Memory B cell (primary cell): ENCODE measurements at regions not wholly inside any gene's neighbourhood (a gene's known extent, or its start where the extent isn't known, plus 50 kb on each side); places are given as distances from the start of the nearest gene placed in this dataset.
"Not testable (repeated sequence)": the region's sequence is repeated elsewhere in the genome, so short reads cannot be mapped to it uniquely, and the experiment has no call there.

Experiments
- ATAC-seq: fragments of 150-1000 bp; cut with Tn5 transposase; 2 replicates; pipeline ENCODE4 v1.10.0; 2021; ENCODE audit warnings: low read depth, mild to moderate bottlenecking, moderate library complexity
- DNase-seq, 2 donors: peaks; one replicate each; pipeline ENCODE4 v3.0.0; 2022; ENCODE audit warnings: low spot score in 2 of 2
- H3K27ac Mint-ChIP-seq: one replicate; pipeline ENCODE4 v1.8.0; 2022; ENCODE audit warnings: mild to moderate bottlenecking, moderate library complexity, mixed read lengths
- H3K27me3 Mint-ChIP-seq: one replicate; pipeline ENCODE4 v1.8.0; 2022; ENCODE audit warnings: mixed read lengths
- H3K36me3 Mint-ChIP-seq: one replicate; pipeline ENCODE4 v1.8.0; 2022; ENCODE audit warnings: mild to moderate bottlenecking, mixed read lengths
- H3K4me1 Mint-ChIP-seq: one replicate; pipeline ENCODE4 v1.8.0; 2022; ENCODE audit warnings: mixed read lengths
- H3K4me3 Mint-ChIP-seq: one replicate; pipeline ENCODE4 v1.8.0; 2022; ENCODE audit warnings: mild to moderate bottlenecking, moderate library complexity, mixed read lengths
- H3K9me3 Mint-ChIP-seq: one replicate; pipeline ENCODE4 v1.8.0; 2022; ENCODE audit warnings: mixed read lengths

DNA sequence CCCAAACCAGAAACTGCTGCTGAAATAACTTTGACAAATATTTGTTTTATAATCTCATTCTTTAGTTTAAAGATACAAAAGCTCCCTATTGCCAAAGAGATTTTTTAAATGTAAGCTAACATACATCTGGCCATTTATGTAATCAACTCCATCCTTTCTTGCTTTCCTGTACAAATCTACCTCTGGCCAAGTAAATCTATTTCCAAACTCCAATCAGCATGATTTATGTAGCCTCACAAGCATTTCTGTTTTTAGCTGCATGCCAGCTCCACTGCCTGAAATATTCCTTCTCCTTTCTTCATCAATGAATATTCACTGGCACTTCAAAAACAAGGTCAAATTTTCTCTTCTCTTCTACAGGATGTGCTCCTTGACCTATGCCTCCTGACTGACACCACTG is 80.0 kb downstream of the SHOX2 start:
- ATAC-seq (no peak), DNase-seq (no peak)
- no peak overlapping the region for H3K27ac Mint-ChIP-seq
- no peak overlapping the region for H3K4me3 Mint-ChIP-seq
- H3K27me3 Mint-ChIP-seq: no peaks in the 10 kb centered on the region
- H3K9me3 Mint-ChIP-seq: peaks cover 10% of the 10 kb centered on the region
- H3K36me3 Mint-ChIP-seq: no peaks in the 10 kb centered on the region
- no peaks in the 10 kb centered on the region for H3K4me1 Mint-ChIP-seq

GRCh38 chr3:158019897-158020296 is 86.3 kb downstream of the SHOX2 start:
- H3K27ac Mint-ChIP-seq, H3K4me3 Mint-ChIP-seq, ATAC-seq: not testable (repeated sequence)

DNA sequence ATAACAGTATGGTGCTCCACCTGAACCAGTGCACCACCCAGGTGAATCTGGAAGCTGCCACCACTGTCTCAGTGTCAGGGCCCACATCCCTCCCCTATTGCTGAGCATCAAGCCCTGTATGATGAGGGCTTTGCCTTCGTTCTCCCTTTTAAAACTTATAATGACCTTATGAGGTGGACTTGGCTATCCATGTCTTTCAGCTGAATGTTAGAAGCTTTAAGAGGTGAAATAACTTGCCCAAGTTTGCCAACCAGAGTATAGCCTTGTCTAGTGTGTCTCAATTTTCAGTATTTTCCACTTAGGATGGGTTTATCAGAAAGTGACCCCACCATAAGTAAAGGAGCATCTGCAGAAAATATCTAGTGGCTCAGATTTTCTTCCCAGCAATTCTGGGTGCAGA is 87.8 kb downstream of the SHOX2 start:
- Mint-ChIP-seq H3K27me3 (peaks cover 2% of the 10 kb centered on the region), H3K36me3 (peaks cover 1% of the 10 kb centered on the region), H3K4me3 (no peak overlapping the region), H3K4me1 (no peaks in the 10 kb centered on the region), H3K27ac (no peak overlapping the region), H3K9me3 (peaks cover 2% of the 10 kb centered on the region)
- ATAC-seq (no peak), DNase-seq (no peak)

More at GRCh38 chr3:158019897-158020296, 86.3 kb downstream of the SHOX2 start:
- not testable (repeated sequence) for H3K36me3 Mint-ChIP-seq, DNase-seq, H3K9me3 Mint-ChIP-seq, H3K27me3 Mint-ChIP-seq, H3K4me1 Mint-ChIP-seq

DNA sequence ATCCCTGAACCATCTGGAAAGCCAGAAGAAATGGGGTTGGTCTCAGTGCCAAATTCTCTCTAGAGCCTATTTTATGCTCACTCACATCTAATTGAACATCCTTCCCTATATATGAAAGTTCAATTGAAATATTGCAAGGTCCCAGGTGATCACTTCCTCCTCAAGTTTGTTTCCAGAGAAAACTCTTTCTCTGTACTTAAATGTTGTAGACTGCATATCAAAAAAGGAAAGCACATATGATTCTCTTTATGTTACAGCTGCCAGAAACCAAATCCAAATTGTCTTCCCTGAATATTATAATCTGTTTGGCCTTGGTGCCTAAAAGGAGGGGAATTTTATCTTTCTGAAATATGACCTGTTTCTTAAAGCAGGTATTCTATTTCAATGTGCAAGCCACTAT is 93.3 kb downstream of the SHOX2 start:
- Mint-ChIP-seq H3K27ac (no peak overlapping the region), H3K27me3 (no peaks in the 10 kb centered on the region), H3K9me3 (peaks cover 19% of the 10 kb centered on the region), H3K4me3 (no peak overlapping the region), H3K36me3 (no peaks in the 10 kb centered on the region), H3K4me1 (no peaks in the 10 kb centered on the region)
- ATAC-seq (no peak), DNase-seq (no peak)

DNA sequence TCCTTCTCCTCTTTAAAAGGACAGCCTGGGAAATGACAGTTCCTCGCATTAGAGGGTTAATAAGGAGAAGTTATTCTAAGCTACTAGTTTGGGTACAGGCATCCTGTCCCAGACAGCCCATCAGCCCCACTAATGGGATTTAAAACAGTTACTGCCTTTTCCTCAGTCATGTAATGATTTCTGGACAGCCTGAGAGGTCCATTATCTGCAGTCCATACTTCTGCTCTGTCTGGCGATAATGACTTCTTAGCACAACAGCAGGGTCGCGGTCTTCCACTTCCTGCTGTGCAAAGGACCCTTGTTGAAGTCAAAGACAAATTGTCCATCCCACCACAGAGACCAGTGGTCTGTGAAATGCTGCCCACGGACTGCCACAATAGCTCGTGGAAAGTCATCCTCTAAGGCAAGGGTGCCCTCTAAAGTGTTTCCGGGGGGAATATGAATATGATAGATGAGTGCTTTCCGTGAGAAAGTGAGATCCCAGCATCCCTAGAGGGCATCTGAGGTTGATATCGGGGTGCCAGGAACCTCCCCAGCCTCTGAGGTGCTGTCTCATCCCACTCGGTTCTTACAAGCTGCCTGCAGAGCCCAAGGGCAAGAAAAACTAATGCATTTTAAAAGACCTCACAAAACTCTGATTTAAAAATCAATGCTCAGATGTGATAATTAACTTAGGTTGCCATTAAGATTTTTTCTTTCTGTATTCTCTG is 100.7 kb downstream of the SHOX2 start:
- H3K36me3 Mint-ChIP-seq: no peaks in the 10 kb centered on the region
- H3K9me3 Mint-ChIP-seq: peaks cover 10% of the 10 kb centered on the region
- no peak for ATAC-seq
- no peaks in the 10 kb centered on the region for H3K27me3 Mint-ChIP-seq
- no peak for DNase-seq
- H3K27ac Mint-ChIP-seq: no peak overlapping the region
- no peak overlapping the region for H3K4me3 Mint-ChIP-seq
- H3K4me1 Mint-ChIP-seq: no peaks in the 10 kb centered on the region

DNA sequence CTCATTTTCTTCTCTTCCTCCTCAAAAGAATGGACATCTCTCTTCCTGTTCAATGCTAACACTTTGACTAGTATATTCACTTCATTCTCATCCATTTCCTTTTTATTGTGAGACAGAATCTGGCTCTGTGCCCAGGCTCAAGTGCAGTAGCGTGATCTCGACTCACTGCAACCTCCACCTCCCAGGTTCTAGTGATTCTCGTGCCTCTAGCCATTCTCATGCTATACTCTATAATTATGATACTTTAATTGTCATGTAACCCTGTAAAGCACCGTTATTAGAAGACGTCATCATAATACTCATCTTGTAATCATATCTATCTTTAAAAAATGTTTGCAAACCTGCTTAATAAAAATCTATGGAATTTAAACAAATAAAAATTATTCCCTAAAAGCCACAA is 107.0 kb downstream of the SHOX2 start:
- Mint-ChIP-seq H3K27me3 (no peaks in the 10 kb centered on the region), H3K4me3 (no peak overlapping the region), H3K27ac (no peak overlapping the region), H3K9me3 (peaks cover 9% of the 10 kb centered on the region), H3K4me1 (no peaks in the 10 kb centered on the region), H3K36me3 (no peaks in the 10 kb centered on the region)
- DNase-seq (no peak), ATAC-seq (no peak)

GRCh38 chr3:157982359-157982758 is 123.9 kb downstream of the SHOX2 start:
- Mint-ChIP-seq H3K4me3 (no peak overlapping the region), H3K27me3 (no peaks in the 10 kb centered on the region), H3K27ac (no peak overlapping the region), H3K36me3 (no peaks in the 10 kb centered on the region), H3K4me1 (no peaks in the 10 kb centered on the region), H3K9me3 (no peaks in the 10 kb centered on the region)
- ATAC-seq: no peak
- DNase-seq: no peak

- ATAC-seq (no peak), DNase-seq (no peak)
- Mint-ChIP-seq H3K9me3 (peaks cover 2% of the 10 kb centered on the region), H3K27me3 (no peaks in the 10 kb centered on the region), H3K27ac (no peak overlapping the region), H3K4me1 (no peaks in the 10 kb centered on the region), H3K36me3 (no peaks in the 10 kb centered on the region), H3K4me3 (no peak overlapping the region)
These were observed 124.4 kb downstream of the SHOX2 start for GRCh38 chr3:157981819-157982218.

DNA sequence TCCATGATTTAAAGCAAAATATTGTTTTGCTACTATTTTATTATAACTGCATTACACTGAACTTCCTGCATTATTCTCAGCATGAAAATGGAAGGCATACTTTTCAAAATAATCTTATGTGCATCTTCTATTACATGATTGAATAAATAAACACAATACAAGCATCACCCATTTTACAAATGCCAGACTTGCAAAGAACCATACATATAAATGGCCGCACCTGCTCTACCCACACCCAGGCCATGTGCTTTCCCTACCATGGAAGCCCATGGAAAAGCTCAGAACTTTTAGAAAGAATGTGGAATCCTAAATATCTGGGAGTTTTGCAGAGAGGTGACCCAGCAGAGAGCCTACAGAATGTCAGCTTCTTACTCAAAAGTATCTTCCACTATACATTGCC is 127.2 kb downstream of the SHOX2 start:
- no peak for DNase-seq
- H3K27ac Mint-ChIP-seq: no peak overlapping the region
- H3K4me1 Mint-ChIP-seq: no peaks in the 10 kb centered on the region
- H3K9me3 Mint-ChIP-seq: peaks cover 2% of the 10 kb centered on the region
- H3K27me3 Mint-ChIP-seq: no peaks in the 10 kb centered on the region
- H3K4me3 Mint-ChIP-seq: no peak overlapping the region
- ATAC-seq: no peak
- H3K36me3 Mint-ChIP-seq: no peaks in the 10 kb centered on the region

- Mint-ChIP-seq H3K27ac (no peak overlapping the region), H3K4me3 (no peak overlapping the region), H3K27me3 (peaks cover 3% of the 10 kb centered on the region), H3K4me1 (no peaks in the 10 kb centered on the region), H3K9me3 (peaks cover under 1% of the 10 kb centered on the region), H3K36me3 (no peaks in the 10 kb centered on the region)
- ATAC-seq (no peak), DNase-seq (no peak)
These were observed 144.6 kb downstream of the SHOX2 start for GRCh38 chr3:157961665-157962064.

GRCh38 chr3:157958457-157958856 is 147.8 kb downstream of the SHOX2 start:
- DNase-seq (no peak), ATAC-seq (no peak)
- Mint-ChIP-seq H3K4me1 (no peaks in the 10 kb centered on the region), H3K36me3 (no peaks in the 10 kb centered on the region), H3K4me3 (no peak overlapping the region), H3K27me3 (peaks cover 6% of the 10 kb centered on the region), H3K27ac (no peak overlapping the region), H3K9me3 (peaks cover 3% of the 10 kb centered on the region)

DNA sequence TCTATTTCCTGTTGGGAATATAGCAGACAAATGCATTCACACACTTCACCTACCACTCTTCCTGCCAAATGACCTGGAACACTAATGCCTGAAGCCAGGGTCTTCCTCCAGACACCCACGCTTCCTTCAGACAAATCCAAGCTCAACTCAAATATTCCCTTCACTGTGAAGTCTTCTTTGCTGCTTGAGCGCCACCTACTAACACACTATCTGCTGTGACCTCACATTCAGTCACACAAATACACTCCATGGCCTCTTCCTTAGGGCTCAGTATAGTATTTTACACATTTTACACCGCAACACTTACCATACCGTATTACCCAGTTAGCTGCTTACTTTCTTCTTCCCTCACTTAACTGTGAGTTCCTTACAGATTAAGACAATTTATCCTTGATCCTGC is 149.4 kb downstream of the SHOX2 start:
- Mint-ChIP-seq H3K4me1 (no peaks in the 10 kb centered on the region), H3K4me3 (no peak overlapping the region), H3K27me3 (peaks cover 6% of the 10 kb centered on the region), H3K27ac (no peak overlapping the region), H3K9me3 (peaks cover 3% of the 10 kb centered on the region), H3K36me3 (no peaks in the 10 kb centered on the region)
- DNase-seq (no peak), ATAC-seq (no peak)

DNA sequence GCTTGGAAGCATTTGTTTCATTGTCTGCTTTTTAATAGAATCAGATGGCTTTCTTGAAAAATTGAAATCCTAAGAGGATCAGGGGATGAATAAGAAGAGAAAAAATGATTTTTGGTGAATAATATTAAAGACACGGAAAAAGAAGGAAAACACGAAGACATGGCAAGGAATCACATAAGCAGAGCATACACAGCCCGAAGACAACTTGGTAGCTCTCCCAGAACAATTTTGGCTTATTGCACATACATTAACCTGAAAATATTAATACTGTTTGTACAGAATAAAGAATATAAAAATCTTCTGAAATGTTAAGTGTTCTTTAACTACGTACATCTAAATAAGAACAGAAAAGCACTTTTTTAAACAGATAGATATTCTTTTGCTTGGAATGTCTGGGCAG is 150.0 kb downstream of the SHOX2 start:
- H3K4me3 Mint-ChIP-seq: no peak overlapping the region
- peaks cover 6% of the 10 kb centered on the region for H3K27me3 Mint-ChIP-seq
- H3K4me1 Mint-ChIP-seq: no peaks in the 10 kb centered on the region
- DNase-seq: no peak
- H3K36me3 Mint-ChIP-seq: no peaks in the 10 kb centered on the region
- no peak overlapping the region for H3K27ac Mint-ChIP-seq
- ATAC-seq: no peak
- peaks cover 3% of the 10 kb centered on the region for H3K9me3 Mint-ChIP-seq

DNA sequence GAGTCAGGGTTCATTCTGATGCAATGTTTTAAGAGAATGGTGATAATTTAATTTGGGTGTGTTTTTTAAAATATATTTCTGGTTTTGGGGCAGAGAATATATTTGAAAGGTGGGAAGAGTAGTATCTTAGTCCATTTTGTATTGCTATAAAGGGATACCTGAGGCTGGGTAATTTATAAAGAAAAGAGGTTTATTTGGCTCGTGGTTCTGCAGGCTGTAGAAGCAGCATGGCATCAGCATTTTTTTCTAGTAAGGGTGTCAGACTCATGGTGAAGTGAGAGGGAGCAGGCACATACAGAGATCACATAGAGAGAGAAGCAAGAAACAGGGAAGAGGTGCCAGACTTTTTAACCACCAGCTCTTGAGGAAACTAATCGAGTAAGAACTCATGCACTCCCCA is 152.7 kb downstream of the SHOX2 start:
- Mint-ChIP-seq H3K27me3 (peaks cover 5% of the 10 kb centered on the region), H3K27ac (no peak overlapping the region), H3K9me3 (peaks cover 3% of the 10 kb centered on the region), H3K4me1 (no peaks in the 10 kb centered on the region), H3K36me3 (no peaks in the 10 kb centered on the region), H3K4me3 (no peak overlapping the region)
- DNase-seq (no peak), ATAC-seq (no peak)

DNA sequence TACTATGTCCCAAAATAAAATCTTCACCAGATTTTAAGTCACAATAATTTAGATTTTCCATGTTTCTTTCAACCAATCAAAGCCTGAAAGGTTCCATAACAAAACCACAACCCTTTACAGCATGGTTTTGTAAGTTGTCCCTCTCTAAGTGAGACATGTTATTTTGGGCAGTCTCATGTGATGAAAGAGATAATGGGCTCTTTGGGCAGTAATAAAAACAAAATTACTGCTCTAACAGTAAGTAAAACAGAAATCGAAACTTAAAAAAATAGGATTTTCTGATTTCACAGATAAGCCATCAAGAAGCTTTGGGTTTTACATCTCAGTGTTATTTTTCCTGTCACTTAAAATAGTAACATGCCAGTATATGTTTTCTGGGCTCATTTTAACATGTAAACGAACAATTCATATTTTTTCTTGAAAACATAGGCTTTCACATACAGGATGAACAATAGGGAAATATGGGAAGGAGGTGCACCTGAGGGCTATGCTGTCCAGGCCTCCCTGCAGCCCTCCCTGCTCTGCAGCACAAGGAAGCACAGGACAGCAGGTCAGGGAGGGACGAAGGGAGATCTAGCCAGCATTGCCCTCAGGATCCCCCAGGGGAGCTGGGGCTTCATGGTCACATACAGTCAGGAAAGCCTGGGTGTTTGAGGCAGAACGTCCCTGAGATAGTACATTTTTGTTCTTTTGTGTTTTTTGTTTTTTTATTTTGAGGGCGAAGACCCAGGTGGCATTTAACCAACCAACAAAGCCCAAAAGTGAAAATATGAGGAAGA is 157.4 kb downstream of the SHOX2 start:
- Mint-ChIP-seq H3K27me3 (peaks cover 5% of the 10 kb centered on the region), H3K4me1 (no peaks in the 10 kb centered on the region), H3K4me3 (no peak overlapping the region)

More for the DNA sequence above, 157.4 kb downstream of the SHOX2 start:
- DNase-seq (no peak), ATAC-seq (no peak)
- peaks cover 1% of the 10 kb centered on the region for H3K9me3 Mint-ChIP-seq
- no peaks in the 10 kb centered on the region for H3K36me3 Mint-ChIP-seq
- no peak overlapping the region for H3K27ac Mint-ChIP-seq
